GM23338 (cell line): ENCODE measurements at regions not wholly inside any gene's neighbourhood (a gene's known extent, or its start where the extent isn't known, plus 50 kb on each side); places are given as distances from the start of the nearest gene placed in this dataset.

Experiments
- ATAC-seq: fragments of 200-7000 bp; cut with Tn5 transposase; 3 replicates; pipeline ENCODE4 v1.9.1; 2020
- DNase-seq: peaks from one replicate; pipeline ENCODE4 v3.0.0-alpha.2; 2015; ENCODE audit warnings: low spot score
- H2AFZ ChIP-seq: fragments of 200-600 bp; sonication (generic); 2 replicates; pipeline ENCODE4 v1.8.0; 2016; ENCODE audit warnings: antibody characterized with exemption, mild to moderate bottlenecking, moderate library complexity
- H3F3A ChIP-seq: fragments of 200-600 bp; sonication (generic); replicated peaks from 2 replicates; pipeline ENCODE4 v1.8.0; 2017; ENCODE audit warnings: antibody characterized with exemption, mixed run types, low read depth
- H3K27ac ChIP-seq: fragments of 200-600 bp; sonication (generic); 2 replicates; pipeline ENCODE4 v1.6.1; 2016; ENCODE audit warnings: low read depth
- H3K27me3 ChIP-seq: fragments of 200-600 bp; sonication (generic); 2 replicates; pipeline ENCODE4 v1.8.0; 2016; ENCODE audit warnings: mild to moderate bottlenecking, mixed run types, moderate library complexity; ENCODE audit not compliant: insufficient read depth
- H3K36me3 ChIP-seq: fragments of 200-600 bp; sonication (generic); 2 replicates; pipeline ENCODE4 v1.8.0; 2016; ENCODE audit warnings: mild to moderate bottlenecking; ENCODE audit not compliant: insufficient read depth
- H3K4me1 ChIP-seq: fragments of 200-600 bp; sonication (generic); 2 replicates; pipeline ENCODE4 v1.8.0; 2016; ENCODE audit warnings: mild to moderate bottlenecking, moderate library complexity; ENCODE audit not compliant: insufficient read depth
- H3K4me2 ChIP-seq: fragments of 200-600 bp; sonication (generic); 2 replicates; pipeline ENCODE4 v1.7.1; 2017; ENCODE audit warnings: mixed run types
- H3K4me3 ChIP-seq: fragments of 200-600 bp; sonication (generic); 2 replicates; pipeline ENCODE4 v1.6.1; 2016; ENCODE audit warnings: mixed run types
- H3K79me2 ChIP-seq: fragments of 200-600 bp; sonication (generic); replicated peaks from 2 replicates; pipeline ENCODE4 v1.8.0; 2017; ENCODE audit warnings: mild to moderate bottlenecking; ENCODE audit not compliant: insufficient read depth
- H3K9me2 ChIP-seq: fragments of 200-600 bp; sonication (generic); 2 replicates; pipeline ENCODE4 v1.8.0; 2017; ENCODE audit not compliant: insufficient read depth
- H4K20me1 ChIP-seq: fragments of 200-600 bp; sonication (generic); replicated peaks from 2 replicates; pipeline ENCODE4 v1.8.0; 2017; ENCODE audit warnings: mild to moderate bottlenecking; ENCODE audit not compliant: insufficient read depth
- H3K27ac Mint-ChIP-seq: 2 replicates; pipeline ENCODE4 v1.8.0; 2020; ENCODE audit warnings: inconsistent platforms, mild to moderate bottlenecking, moderate library complexity, mixed read lengths
- H3K27me3 Mint-ChIP-seq: 3 replicates; pipeline ENCODE4 v1.8.0; 2022; ENCODE audit warnings: low read depth, mild to moderate bottlenecking, moderate library complexity, mixed read lengths, inconsistent platforms; ENCODE audit not compliant: insufficient read depth, poor library complexity
- H3K36me3 Mint-ChIP-seq: 3 replicates; pipeline ENCODE4 v1.8.0; 2021; ENCODE audit warnings: low read depth, mild to moderate bottlenecking, inconsistent platforms, moderate library complexity, mixed read lengths
- H3K4me1 Mint-ChIP-seq: 3 replicates; pipeline ENCODE4 v1.8.0; 2020; ENCODE audit warnings: mild to moderate bottlenecking, inconsistent platforms, mixed read lengths
- H3K4me3 Mint-ChIP-seq: 3 replicates; pipeline ENCODE4 v1.8.0; 2021; ENCODE audit warnings: moderate library complexity, mild to moderate bottlenecking, inconsistent platforms, mixed read lengths
- H3K9me3 Mint-ChIP-seq: 3 replicates; pipeline ENCODE4 v1.8.0; 2020; ENCODE audit warnings: moderate library complexity, mild to moderate bottlenecking, inconsistent platforms, mixed read lengths
- CREB1 ChIP-seq: fragments of 250-450 bp; sonication (Bioruptor Pico); IDR thresholded peaks from 2 replicates; pipeline ENCODE4 v1.5.0; 2020; ENCODE audit warnings: low read depth, mild to moderate bottlenecking, moderate library complexity
- CTCF ChIP-seq, 2 experiments: fragments of 200-600 bp in 1 of 2; sonication (generic) in 1 of 2; conservative IDR thresholded peaks; 2 replicates each; pipeline versions ENCODE4 v1.5.1 to v1.6.1; 2016 to 2017; ENCODE audit warnings: antibody characterized with exemption in 2 of 2, low read depth in 2 of 2, mild to moderate bottlenecking in 2 of 2, moderate library complexity in 1 of 2
- ETS1 ChIP-seq: IDR thresholded peaks from 2 replicates; pipeline ENCODE4 v1.6.1; 2016; ENCODE audit warnings: antibody characterized with exemption
- EZH2 ChIP-seq: fragments of 200-600 bp; sonication (generic); IDR thresholded peaks from one replicate; pipeline ENCODE4 v1.8.0; 2017; ENCODE audit warnings: antibody characterized with exemption, mild to moderate bottlenecking, low read depth; ENCODE audit not compliant: unreplicated experiment
- EZH2phosphoT487 ChIP-seq: fragments of 200-600 bp; sonication (generic); IDR thresholded peaks from one replicate; pipeline ENCODE4 v1.8.1; 2018; ENCODE audit warnings: antibody characterized with exemption; ENCODE audit not compliant: unreplicated experiment
- JUNB ChIP-seq: IDR thresholded peaks from one replicate; pipeline ENCODE4 v1.6.1; 2016; ENCODE audit warnings: antibody characterized with exemption; ENCODE audit not compliant: unreplicated experiment
- NANOG ChIP-seq: IDR thresholded peaks from 2 replicates; pipeline ENCODE4 v1.6.1; 2016; ENCODE audit warnings: antibody characterized with exemption, borderline replicate concordance
- POLR2AphosphoS5 ChIP-seq: IDR thresholded peaks from 2 replicates; pipeline ENCODE4 v1.6.1; 2016; ENCODE audit warnings: antibody characterized with exemption, low read depth
- REST ChIP-seq: IDR thresholded peaks from one replicate; pipeline ENCODE4 v1.6.1; 2018; ENCODE audit warnings: antibody characterized with exemption; ENCODE audit not compliant: unreplicated experiment
- STAT1 ChIP-seq: IDR thresholded peaks from one replicate; pipeline ENCODE4 v1.6.1; 2016; ENCODE audit warnings: antibody characterized with exemption; ENCODE audit not compliant: unreplicated experiment
- ZNF114 ChIP-seq: fragments of 250-450 bp; sonication (Bioruptor Pico); IDR thresholded peaks from 2 replicates; pipeline ENCODE4 v1.5.0; 2020; ENCODE audit warnings: mild to moderate bottlenecking, moderate library complexity
- ZNF331 ChIP-seq: fragments of 250-450 bp; sonication (Bioruptor Pico); IDR thresholded peaks from 2 replicates; pipeline ENCODE4 v1.5.0; 2020; ENCODE audit warnings: low read depth, mild to moderate bottlenecking, moderate library complexity
- ZNF462 ChIP-seq: fragments of 250-450 bp; sonication (Bioruptor Pico); IDR thresholded peaks from 2 replicates; pipeline ENCODE4 v1.5.0; 2020; ENCODE audit warnings: mild to moderate bottlenecking, moderate library complexity

DNA sequence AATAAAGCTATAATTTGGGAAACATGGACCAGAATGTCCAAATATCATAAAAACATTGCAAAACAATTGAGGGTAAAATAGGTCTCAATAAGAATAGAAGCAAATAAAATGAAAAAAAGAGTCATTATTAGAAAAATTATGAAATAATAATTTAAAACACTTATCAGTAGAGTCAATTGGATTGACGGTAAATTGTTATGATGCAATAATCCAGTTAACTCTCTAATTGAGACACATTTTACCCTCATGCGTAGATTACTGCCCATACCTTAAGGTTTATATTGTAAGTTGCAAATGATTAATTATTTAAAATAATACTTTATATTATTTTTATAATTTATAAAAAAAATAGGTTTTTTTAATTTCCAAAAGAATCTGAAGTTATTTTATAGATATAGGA lies 73.4 kb upstream of the POU1F1 start:
- Histone ChIP-seq H3K27ac (no peak overlapping the region), H3K9me2 (no peaks in the 10 kb centered on the region), H3K4me2 (no peak overlapping the region), H4K20me1 (no peaks in the 10 kb centered on the region), H3K4me1 (no peaks in the 10 kb centered on the region), H3K79me2 (no peaks in the 10 kb centered on the region), H3K4me3 (no peak overlapping the region), H3F3A (no peaks in the 10 kb centered on the region), H3K36me3 (0 out of 2 replicates have a peak, but pooled peaks cover 4% of the 10 kb centered on the region), H3K27me3 (no peaks in the 10 kb centered on the region), H2AFZ (no peak overlapping the region)
- H3K36me3 Mint-ChIP-seq: peaks cover 6% of the 10 kb centered on the region; the same call in 2 of the 3 replicates
- peaks cover 16% of the 10 kb centered on the region for H3K9me3 Mint-ChIP-seq
- no peak for ATAC-seq
- H3K4me1 Mint-ChIP-seq: no peaks in the 10 kb centered on the region
- H3K27ac Mint-ChIP-seq: no peak overlapping the region
- no peak for TF ChIP-seq EZH2
- no peak for TF ChIP-seq POLR2AphosphoS5
- no peak for TF ChIP-seq ZNF331
- no peak for TF ChIP-seq ETS1
- no peak for TF ChIP-seq STAT1
- no peak for TF ChIP-seq EZH2phosphoT487
- no peak for TF ChIP-seq NANOG
- no peak for TF ChIP-seq REST
- no peak for TF ChIP-seq ZNF114 (CRISPR knock-in tag)
- TF ChIP-seq JUNB: no peak
- TF ChIP-seq CTCF (conservative IDR thresholded peaks at IDR 0.05; ENCODE audit: low read depth in 2 of 2): no peak
- TF ChIP-seq ZNF462 (CRISPR knock-in tag): no peak
- no peak for TF ChIP-seq CREB1
- H3K27me3 Mint-ChIP-seq: peaks cover 3% of the 10 kb centered on the region
- no peak for DNase-seq
- H3K4me3 Mint-ChIP-seq: no peak overlapping the region
